Posterior cingulate gyrus (tissue), 11 donors: ENCODE measurements at regions not wholly inside any gene's neighbourhood (a gene's known extent, or its start where the extent isn't known, plus 50 kb on each side); places are given as distances from the start of the nearest gene placed in this dataset.

ENCODE experiments used
- DNase-seq, 10 donors: peaks; one replicate each; pipeline versions ENCODE4 v3.0.0 to v3.0.0-alpha.2; 2020 to 2021; ENCODE audit warnings: mixed read lengths in 3 of 10
- intact Hi-C: fragments of 100-400 bp; cut with DNase I; formaldehyde crosslinking; loops from one replicate; pipeline ENCODE4 v1.15.1; 2023

GRCh38 chr11:116118138-116118470, 613.9 kb upstream of the CADM1 start:
- intact Hi-C loops = no loop called here
- peak in 1 of 10 donors; percentile 57 for DNase-seq

GRCh38 chr11:116117331-116118137, 613.3 kb upstream of the CADM1 start:
- intact Hi-C loops = no loop called here
- peak in 1 of 10 donors; percentile 63 for DNase-seq

GRCh38 chr11:116115801-116116200, 611.6 kb upstream of the CADM1 start:
- intact Hi-C loops = no loop called here
- no peak for DNase-seq

DNA sequence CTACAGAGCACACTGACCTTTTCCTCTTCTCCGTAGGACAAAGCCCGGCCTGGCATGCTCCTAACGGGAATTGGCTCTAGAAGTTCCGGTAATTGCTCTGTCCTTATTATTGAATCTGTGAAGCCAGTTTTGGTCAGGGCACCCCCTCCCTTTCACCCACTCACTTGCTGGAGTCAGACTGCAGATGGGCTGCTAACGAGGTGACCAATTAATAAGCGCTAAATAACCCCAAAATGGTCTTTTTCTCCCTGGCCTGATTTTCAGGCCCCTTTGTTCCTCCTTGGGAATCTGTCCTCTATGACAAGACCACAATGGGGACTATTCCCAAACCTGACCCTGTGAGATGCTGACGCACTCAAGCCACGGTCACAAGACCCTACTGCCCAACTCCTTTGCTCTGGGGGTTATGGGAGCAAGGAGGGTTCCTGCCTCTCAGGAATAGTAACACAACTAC, 610.0 kb upstream of the CADM1 start:
- peak in 5 of 10 donors; percentile 19 to 42 (median 26) for DNase-seq
- intact Hi-C loops = no loop called here

DNA sequence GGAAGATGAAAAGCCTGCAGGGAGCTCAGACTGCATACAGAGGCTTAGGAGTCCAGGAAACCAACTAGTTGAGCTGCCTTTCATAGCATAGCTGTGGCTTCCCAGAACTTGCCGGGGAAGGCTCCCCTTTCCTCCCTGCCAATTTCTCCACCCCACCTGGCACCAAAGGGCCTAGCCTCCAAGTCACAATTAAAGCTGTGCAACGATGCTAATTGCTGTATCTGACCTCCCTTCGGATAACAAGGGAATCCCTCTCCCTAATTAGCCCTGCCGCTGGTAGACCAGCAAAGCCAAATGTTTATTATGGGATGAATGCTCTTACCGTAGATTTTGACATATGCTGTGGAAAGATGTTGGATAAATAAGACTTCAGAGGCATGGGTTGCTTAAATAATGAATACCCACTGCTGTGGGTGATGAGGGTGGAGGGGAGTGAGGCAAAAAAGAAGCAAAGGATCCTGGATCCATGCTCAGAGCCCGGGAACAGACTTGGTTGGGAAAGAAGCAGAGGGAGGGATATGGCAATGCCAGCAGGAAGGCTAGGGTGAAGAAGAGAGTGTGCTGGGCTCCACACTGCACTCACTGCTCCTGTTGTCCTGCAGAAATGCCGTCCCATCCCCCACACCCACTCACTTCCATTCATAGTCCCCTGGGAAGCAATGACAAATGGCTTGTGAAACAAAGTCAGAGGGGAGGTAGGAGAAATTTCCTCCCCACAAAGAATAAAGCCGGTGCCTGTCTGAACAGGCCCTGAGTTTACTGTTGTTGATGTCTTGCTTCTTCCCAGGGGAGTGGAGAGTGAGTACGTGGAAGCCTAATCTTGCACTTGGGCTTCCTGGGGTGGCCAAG, 608.1 kb upstream of the CADM1 start:
- intact Hi-C loops = no loop called here
- DNase-seq = peak in 5 of 10 donors; percentile 12 to 83 (median 42)

- no peak for DNase-seq
- intact Hi-C loops = no loop called here
Measured at GRCh38 chr11:116111546-116111945, 607.3 kb upstream of the CADM1 start.

- DNase-seq = no peak
- intact Hi-C loops = no loop called here
Measured at GRCh38 chr11:116110802-116111201, 606.6 kb upstream of the CADM1 start.

- DNase-seq = no peak
- intact Hi-C loops = no loop called here
Measured at GRCh38 chr11:116110356-116110755, 606.1 kb upstream of the CADM1 start.

DNA sequence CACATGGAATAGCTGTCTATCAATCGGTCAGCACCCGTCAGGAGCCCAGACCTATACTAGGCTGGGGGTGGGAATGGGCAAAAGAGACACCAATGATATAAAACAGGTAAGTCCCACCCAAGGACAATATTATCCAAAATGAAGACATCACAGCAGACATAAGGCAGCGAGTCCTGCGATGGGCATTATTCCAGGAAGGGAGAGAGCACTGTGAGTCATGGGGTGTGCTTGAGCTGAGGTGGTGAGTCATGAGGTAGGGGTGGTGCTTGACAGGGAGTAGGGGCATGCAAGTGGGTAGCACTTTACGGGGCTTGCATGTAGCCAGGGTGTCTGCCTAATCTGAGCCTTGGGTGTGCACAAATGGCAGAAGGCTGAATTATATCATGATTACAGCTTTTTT, 605.0 kb upstream of the CADM1 start:
- intact Hi-C loops = no loop called here

DNA sequence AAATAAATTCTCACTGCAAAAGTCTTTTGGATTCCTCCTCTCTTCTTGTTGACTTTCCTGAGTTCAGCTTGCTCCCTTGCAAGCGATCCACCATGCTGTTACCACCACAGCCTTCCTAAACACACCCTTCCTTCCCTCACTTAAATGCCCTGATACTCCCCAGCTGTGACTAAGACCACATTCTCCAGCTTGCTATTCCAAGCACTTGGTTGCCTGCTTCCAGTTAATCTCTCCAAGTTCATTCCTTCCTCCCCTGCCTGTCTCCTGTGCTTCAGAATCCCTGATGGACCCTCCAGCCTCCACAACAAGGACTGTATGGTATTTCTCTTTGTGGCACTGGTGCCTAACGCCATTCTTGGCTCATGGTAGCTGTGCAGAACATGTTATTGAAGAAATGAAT, 603.9 kb upstream of the CADM1 start:
- DNase-seq = no peak
- intact Hi-C loops = no loop called here

More for the DNA sequence above, 605.0 kb upstream of the CADM1 start:
- no peak for DNase-seq

DNA sequence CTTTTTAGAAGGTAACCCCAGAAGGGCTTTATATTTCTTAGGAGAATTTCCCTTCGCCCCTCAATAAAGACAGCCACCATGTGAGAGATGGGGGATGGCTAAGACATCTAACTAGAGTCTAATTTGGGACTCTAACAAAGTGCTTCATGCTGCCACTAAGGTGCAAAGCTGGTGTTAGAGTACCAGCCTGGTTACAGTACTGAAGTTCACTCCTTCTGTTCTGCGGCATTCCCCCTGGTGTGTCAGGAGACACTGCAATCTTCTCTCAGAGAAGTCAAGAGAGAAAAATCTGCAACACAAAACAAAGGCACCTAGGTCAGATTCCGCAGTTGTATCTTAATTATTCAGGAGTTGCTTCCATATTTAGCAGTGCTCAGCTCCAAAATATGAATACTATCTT, 603.0 kb upstream of the CADM1 start:
- intact Hi-C loops = no loop called here

DNA sequence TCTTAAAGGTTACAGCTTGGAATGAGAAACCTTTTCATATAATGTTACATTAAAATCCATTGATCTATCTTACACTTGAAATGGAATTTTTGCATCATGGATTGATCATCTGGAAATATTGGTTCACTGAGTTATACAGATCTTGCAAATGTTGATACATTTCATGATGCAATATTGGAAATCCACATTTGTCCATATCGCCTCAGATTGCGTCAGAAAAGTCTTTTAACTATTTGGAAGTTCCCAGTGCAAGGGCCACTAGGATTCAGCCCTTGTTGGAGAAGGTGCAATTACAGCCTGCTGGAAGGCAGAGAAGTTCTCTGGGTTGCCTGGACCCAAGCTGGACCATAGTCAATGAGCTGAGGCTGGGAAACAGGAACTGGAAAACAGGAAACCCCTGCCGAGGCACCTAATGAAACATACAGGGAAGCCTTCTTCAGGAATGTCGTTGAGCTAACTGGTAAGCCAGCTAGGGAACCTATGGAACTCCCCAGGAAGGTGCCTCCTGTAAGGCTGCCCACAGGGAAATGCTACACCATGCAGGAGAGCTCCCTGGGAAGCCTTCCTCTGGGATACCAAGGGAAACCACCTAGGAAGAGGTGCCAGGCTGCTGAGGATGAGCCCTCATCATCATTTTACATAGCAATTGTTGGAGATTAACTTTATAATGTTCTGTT, 600.4 kb upstream of the CADM1 start:
- no peak for DNase-seq
- intact Hi-C loops = no loop called here

More for the DNA sequence above, 603.0 kb upstream of the CADM1 start:
- no peak for DNase-seq

DNA sequence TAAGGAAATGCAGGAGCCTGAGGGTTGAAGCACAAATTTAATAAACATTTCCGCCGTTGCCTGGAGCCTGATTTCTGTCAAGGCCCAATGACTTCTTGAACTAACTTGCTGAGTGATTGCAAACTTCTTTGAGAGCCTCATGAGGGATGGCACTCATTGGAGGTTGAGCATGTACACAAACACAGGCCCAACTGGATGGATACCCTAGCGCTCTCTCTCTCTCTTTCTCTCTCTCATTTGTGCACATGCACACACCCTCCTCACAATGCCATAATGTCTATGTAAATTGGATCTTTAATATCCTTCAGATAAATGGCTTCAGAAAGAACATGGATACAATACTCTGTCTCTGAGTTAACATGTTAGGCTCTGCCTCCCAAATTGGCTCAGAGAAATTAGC, 597.7 kb upstream of the CADM1 start:
- DNase-seq = no peak
- intact Hi-C loops = no loop called here

DNA sequence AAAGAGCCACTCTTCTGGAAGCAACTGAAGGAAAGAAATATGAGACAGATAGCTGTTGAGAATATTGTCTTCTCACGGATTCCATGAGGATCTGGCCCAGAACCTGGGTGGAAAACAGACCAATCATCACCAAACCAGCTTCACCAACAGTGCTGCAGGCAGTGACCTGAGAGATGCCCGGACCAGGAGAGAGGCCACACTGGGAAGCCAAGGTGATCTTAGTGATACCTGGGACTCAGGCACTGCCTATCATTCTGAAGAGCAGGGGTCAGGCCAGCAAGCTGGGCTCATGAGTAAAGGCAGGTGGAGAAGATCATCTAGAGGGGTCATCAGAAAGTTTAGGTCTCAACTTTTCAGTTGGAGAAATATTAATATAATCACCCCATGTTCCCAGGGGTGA, 595.8 kb upstream of the CADM1 start:
- intact Hi-C loops = no loop called here
- no peak for DNase-seq

DNA sequence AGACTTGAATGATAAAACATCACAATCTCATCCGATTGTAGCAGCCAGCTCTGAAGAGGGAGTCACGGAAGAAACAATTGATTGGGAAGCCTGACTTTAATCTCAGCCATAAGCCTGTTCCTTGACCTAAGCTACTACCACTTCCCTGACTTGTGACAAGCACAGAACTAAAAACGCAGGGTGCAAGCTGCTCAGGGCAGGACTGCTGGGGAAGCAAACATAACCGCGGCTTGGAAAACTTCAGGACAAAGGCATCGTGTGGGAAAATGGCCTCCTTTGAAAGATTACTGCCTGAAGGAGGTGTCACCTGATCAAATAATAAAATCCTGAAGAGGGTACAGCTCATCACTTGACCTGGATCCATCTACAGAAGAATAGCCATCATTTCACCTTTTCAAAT, 595.3 kb upstream of the CADM1 start:
- intact Hi-C loops = no loop called here
- DNase-seq = no peak

DNA sequence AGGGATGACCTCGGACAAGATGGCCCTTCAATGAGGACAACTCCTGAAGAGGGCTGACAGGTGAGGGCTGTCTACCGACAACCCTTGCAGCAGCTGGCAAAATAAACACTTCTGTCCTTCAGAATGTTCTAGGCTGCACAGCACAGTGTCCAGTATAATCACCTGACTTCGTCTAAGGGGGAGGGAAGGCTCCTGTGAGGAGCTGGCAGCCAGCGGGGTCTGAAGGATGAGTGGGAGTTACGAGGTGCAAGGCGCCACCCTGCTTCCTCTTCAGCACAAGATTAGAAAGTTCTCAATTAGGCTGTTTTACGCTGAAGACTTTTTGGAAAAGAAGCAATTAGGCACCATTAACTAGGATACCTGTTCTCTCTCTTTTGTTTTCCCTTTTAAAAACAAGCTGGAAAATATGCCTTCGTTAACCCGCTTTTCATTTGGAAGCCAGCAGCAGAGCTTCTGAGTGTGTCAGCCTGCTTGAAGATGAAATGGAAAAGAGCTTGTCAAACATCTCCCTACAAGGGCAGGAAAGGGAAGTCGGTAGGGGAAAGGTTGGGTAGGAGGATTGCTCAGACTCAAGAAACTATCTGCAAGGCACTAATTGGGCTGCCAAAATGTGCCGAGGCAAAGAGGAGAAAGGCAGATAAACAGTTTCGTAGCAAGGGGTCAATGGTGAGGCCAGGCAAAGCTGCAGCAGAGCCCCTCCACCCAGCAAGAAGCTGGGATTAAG, 592.2 kb upstream of the CADM1 start:
- no peak for DNase-seq
- intact Hi-C loops = no loop called here

DNA sequence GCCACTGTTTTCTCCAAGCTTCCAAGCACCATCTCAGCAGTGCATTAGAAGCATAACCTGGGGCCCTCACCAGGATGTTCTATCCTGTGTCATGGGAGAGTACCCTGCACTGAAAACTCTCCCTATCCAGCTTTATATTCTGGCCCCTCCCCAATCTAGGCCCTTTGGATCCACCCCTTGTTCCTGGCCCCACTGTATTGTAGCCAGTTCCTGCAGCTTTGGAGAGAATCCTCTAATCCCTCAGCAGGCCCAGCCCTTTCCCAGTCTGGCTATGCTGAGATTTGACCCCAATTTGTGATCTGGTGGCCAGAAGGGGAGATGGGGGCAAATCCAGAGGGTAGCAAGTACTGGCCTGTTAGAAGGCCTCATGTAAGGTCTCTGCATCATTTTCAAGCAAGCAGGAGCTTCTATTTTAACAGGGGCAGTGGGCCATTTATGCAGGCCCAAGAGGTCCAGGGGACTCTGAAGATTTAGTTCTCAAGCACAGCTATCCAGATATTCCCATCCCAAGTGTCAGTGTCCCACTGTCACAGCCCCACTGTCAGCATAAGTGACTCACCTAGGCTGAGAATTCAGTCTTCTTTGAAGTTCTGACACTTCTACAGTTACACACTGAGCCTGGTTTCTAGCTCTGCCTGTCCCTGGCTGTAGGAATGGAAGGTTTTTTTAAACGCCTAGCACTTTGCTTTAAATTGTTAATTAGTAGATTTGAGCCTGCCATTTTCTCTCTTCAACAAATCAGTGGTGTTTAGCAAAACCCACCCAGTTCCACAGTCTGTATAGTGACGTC, 589.5 kb upstream of the CADM1 start:
- intact Hi-C loops = no loop called here

DNA sequence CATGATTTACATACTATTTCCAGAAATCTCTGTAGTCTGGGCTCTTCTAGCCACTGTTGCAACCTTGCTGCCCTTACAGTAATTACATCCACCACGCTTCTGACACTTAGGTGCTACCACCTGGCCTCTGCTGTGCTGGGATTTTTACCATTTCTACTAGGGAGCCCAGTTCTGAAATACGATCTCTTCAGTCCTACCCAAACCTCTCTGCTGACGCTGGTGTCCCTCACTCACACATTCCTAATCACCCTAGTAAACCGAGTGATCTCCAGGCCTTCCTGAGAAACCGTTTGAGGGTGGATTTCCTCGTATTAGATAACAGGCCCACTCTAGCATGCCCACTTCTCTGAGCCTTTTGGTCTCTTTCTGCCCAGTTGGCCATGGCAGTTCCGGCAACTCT, 588.9 kb upstream of the CADM1 start:
- DNase-seq = no peak
- intact Hi-C loops = no loop called here

More for the DNA sequence above, 589.5 kb upstream of the CADM1 start:
- DNase-seq = no peak

- DNase-seq = no peak
- intact Hi-C loops = no loop called here
Measured at GRCh38 chr11:116086426-116086825, 582.2 kb upstream of the CADM1 start.
